ENCODE measurements at regions not wholly inside any gene's neighbourhood (a gene's known extent, or its start where the extent isn't known, plus 50 kb on each side); places are given as distances from the start of the nearest gene placed in this dataset.
"Not testable (repeated sequence)": the region's sequence is repeated elsewhere in the genome, so short reads cannot be mapped to it uniquely, and the experiment has no call there.

- DNase-seq (ENCODE audit: low read depth in 3 of 3), result no peak
Measured at GRCh38 chr21:28877318-28877884, 115.3 kb downstream of the LTN1 start.

- DNase-seq (ENCODE audit: low read depth in 3 of 3), result no peak
Measured at GRCh38 chr21:28875078-28875477, 117.6 kb downstream of the LTN1 start.

- no peak for DNase-seq (ENCODE audit: low read depth in 3 of 3)
Measured at GRCh38 chr21:28872218-28872617, 120.5 kb downstream of the LTN1 start.

GRCh38 chr21:28871388-28872010 is 121.2 kb downstream of the LTN1 start:
- DNase-seq (ENCODE audit: low read depth in 3 of 3), result no peak

GRCh38 chr21:28867401-28867800 is 125.3 kb downstream of the LTN1 start:
- DNase-seq (ENCODE audit: low read depth in 3 of 3), result no peak

- DNase-seq (ENCODE audit: low read depth in 3 of 3), result no peak
Measured at GRCh38 chr21:28865488-28866186, 127.0 kb downstream of the LTN1 start.

- no peak for DNase-seq (ENCODE audit: low read depth in 3 of 3)
Measured at GRCh38 chr21:28858424-28858823, 134.3 kb downstream of the LTN1 start.

- no peak for DNase-seq (ENCODE audit: low read depth in 3 of 3)
Measured at GRCh38 chr21:28857752-28858151, 134.9 kb downstream of the LTN1 start.

GRCh38 chr21:28856588-28857250 is 136.0 kb downstream of the LTN1 start:
- DNase-seq (ENCODE audit: low read depth in 3 of 3), result no peak

GRCh38 chr21:28852706-28853105 is 140.0 kb downstream of the LTN1 start:
- DNase-seq (ENCODE audit: low read depth in 3 of 3), result no peak

- DNase-seq (ENCODE audit: low read depth in 3 of 3), result no peak
Measured at GRCh38 chr21:28851645-28852044, 141.0 kb downstream of the LTN1 start.

- not testable (repeated sequence) for DNase-seq (ENCODE audit: low read depth in 3 of 3)
Measured at GRCh38 chr21:28839237-28839636, 153.4 kb downstream of the LTN1 start.

GRCh38 chr21:28837426-28837825 is 155.3 kb downstream of the LTN1 start:
- not testable (repeated sequence) for DNase-seq (ENCODE audit: low read depth in 3 of 3)

GRCh38 chr21:28836588-28836987 is 156.1 kb downstream of the LTN1 start:
- not testable (repeated sequence) for DNase-seq (ENCODE audit: low read depth in 3 of 3)

- no peak for DNase-seq (ENCODE audit: low read depth in 3 of 3)
Measured at GRCh38 chr21:28834335-28835238, 158.1 kb downstream of the LTN1 start.

- no peak for DNase-seq (ENCODE audit: low read depth in 3 of 3)
Measured at GRCh38 chr21:28833609-28834008, 159.1 kb downstream of the LTN1 start.

- no peak for DNase-seq (ENCODE audit: low read depth in 3 of 3)
Measured at GRCh38 chr21:28833182-28833581, 159.5 kb downstream of the LTN1 start.

- no peak for DNase-seq (ENCODE audit: low read depth in 3 of 3)
Measured at GRCh38 chr21:28832715-28833061, 160.0 kb downstream of the LTN1 start.

GRCh38 chr21:28832013-28832714 is 160.5 kb downstream of the LTN1 start:
- no peak for DNase-seq (ENCODE audit: low read depth in 3 of 3)

GRCh38 chr21:28828981-28829380 is 163.7 kb downstream of the LTN1 start:
- no peak for DNase-seq (ENCODE audit: low read depth in 3 of 3)

- no peak for DNase-seq (ENCODE audit: low read depth in 3 of 3)
Measured at GRCh38 chr21:28828021-28828420, 164.7 kb downstream of the LTN1 start.
